OCI-LY1 (cell line): ENCODE measurements at regions not wholly inside any gene's neighbourhood (a gene's known extent, or its start where the extent isn't known, plus 50 kb on each side); places are given as distances from the start of the nearest gene placed in this dataset.

Experiments
- CTCF ChIP-seq: fragments of 200-600 bp; sonication (generic), shearing (Covaris generic); IDR thresholded peaks from 2 replicates; pipeline ENCODE4 v1.5.1; 2017; ENCODE audit warnings: mild to moderate bottlenecking, antibody characterized with exemption, low read length, moderate library complexity, mixed read lengths
- EZH2 ChIP-seq: fragments of 200-600 bp; sonication (generic), shearing (Covaris generic); IDR thresholded peaks from 2 replicates; pipeline ENCODE4 v1.8.0; 2017; ENCODE audit warnings: borderline replicate concordance, mixed run types, mild to moderate bottlenecking, antibody characterized with exemption, low read length, moderate library complexity, mixed read lengths

- TF ChIP-seq CTCF = no peak
- TF ChIP-seq EZH2 = no peak
Observed at GRCh38 chr1:166588741-166589140, 250.5 kb upstream of the POGK start.
